Superior temporal gyrus (tissue), 1 donor: ENCODE measurements at regions not wholly inside any gene's neighbourhood (a gene's known extent, or its start where the extent isn't known, plus 50 kb on each side); places are given as distances from the start of the nearest gene placed in this dataset.
"Not testable (repeated sequence)": the region's sequence is repeated elsewhere in the genome, so short reads cannot be mapped to it uniquely, and the experiment has no call there.

Source experiments
- DNase-seq: peaks from one replicate; pipeline ENCODE4 v3.0.0-alpha.2; 2016; ENCODE audit errors: extremely low spot score

DNA sequence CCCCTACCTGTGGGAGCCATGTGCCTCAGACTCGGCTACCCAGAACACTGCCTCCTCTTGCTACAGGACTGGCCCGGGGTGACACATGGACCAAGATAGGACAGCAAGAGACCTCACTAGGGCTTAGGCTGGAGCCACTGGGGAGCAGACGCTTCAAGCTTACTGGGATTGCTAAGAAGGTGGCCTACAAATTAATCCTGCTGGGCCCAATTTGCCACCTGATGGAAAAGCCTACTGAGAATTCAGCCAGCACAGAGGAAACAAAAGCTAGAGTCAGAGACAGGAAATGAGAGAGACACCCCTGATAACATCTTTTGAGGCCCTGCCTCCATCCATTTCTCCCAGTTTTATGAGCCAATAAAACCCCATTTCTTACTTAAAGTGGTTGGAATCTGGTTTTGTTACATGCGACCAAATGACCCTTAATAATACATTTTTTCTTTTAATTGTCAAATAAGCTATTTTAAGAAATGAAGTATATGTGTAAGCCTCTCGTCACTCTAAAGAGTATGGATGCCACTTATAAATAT, 282.1 kb downstream of the CXCL12 start:
- no peak for DNase-seq

DNA sequence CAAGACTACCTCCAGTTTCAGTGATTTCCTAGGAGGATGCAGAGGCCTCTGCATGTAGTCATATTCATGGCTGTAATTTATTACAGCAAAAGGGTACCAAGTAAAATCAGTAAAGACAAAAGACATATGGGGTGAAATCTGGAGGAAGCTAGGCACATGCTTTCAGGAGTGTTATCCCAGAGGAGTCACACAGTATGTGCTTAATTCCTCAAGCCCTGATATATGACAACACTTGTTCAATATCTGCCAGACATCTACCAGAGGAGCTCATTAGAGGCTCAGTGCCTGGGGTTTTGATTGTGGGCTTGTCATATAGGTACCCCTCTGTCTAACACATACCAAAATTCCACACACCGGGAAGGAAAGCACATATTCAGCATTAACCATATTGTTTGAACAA, 283.8 kb downstream of the CXCL12 start:
- no peak for DNase-seq

DNA sequence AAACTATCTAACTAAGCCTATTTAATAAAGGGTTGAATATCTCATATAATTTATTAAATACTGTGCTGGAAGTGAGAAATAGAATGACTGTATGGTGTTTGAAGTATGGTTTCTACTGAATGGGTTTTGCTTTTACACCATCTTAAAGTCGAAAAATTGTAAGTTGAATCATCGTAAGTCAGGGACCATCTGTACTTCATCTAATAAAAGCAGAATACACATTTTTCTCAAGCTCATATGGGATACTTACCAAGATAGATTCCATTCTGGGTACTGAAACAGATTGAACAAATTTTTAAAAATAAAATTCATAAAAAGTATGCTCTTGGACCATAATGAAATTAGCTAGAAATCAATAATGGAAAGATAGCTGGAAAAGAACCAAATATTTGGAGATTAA, 285.4 kb downstream of the CXCL12 start:
- DNase-seq = no peak

DNA sequence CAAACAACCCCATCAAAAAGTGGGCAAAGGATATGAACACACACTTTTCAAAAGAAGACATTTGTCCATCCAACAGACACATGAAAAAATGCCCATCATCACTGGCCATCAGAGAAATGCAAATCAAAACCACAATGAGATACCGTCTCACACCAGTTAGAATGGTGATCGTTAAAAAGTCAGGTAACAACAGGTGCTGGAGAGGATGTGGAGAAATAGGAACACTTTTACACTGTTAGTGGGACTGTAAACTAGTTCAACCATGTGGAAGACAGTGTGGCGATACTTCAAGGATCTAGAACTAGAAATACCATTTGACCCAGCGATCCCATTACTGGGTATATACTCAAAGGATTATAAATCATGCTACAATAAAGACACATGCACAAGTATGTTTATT, 288.7 kb downstream of the CXCL12 start:
- not testable (repeated sequence) for DNase-seq

DNA sequence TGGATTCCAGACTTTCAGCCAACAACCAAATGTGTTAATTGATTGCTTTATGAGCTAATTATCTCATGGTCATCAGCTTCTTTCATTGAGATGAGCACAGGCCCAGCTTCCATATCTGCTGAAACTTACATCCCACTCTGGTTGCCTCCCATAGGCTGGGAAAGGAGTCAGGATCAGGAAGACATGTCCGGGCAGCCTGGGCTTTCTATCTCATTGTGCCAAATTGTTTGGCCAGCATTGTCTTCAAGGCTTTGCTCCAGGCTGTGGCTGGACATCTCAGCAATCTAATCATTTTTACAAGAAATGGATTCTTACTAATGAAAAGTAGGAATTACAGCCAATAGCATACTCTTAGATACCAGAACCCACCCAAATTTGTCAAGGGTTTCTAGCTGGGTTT, 295.2 kb downstream of the CXCL12 start:
- no peak for DNase-seq

DNA sequence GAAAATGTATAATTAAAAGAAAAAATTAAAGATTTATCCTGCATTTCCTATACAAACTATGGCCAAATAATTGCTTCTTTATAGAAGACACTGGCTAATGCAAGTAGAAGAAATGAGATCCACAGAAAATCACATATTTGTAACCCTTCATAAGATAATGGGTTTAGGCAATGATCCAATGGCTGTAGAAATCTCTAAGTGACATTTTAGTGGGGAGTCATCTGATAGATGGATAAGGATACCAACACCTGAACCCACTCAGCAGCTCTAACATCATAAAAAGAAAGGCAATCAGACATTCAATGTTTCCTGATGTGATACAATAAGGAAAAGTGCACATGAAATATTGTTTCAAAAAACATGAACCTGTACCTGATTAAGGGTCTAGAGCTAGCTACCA, 297.5 kb downstream of the CXCL12 start:
- no peak for DNase-seq

DNA sequence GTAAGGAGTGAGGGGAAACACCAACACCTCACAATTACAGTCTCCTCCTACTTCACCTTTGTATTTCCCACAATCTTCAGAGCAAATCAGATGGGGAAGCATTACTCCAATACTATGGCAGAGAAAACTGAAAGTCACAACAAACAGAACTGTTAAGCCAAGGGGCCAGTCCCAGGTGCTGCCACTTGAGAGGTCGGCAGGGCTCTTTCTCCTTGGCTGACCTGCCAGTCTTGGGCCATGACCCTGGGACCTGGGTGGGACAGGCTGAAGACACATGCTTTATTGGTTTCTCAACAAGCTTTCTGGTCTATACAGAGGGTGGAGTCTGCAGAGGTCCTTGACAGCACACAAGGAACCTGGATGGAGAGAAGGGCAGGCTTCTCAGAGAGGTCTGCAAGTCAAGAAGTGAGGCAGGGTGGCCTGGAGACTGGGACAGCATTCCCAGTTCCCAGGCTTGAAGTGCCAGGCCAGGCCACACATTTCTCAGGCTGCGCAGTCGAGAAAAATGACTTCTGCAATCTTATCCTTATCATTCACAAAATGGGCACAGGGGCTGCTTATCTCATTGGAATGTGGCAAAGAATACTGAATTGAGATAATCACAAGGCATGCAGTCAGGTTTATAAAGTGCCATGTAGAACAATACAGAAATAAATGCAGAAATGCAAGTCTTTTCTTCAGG, 301.0 kb downstream of the CXCL12 start:
- DNase-seq = no peak

DNA sequence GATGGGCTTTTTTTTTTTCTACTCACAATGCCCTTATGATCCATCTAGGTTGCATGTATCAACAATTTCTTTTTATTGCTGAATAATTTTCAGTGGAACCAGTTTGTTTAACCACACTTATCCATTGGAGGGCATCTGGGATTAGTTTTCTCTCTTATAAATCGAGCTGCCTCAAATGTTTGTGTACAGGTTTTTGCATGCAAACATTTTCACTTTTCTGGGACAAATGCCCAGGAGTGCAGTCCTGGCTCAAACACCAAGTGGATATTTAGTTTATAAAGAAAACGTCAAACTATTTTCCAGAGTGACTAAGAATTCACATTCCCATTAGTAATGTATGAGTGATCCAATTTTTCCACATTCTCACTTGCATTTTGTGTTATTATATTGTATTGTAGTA, 313.4 kb downstream of the CXCL12 start:
- no peak for DNase-seq

DNA sequence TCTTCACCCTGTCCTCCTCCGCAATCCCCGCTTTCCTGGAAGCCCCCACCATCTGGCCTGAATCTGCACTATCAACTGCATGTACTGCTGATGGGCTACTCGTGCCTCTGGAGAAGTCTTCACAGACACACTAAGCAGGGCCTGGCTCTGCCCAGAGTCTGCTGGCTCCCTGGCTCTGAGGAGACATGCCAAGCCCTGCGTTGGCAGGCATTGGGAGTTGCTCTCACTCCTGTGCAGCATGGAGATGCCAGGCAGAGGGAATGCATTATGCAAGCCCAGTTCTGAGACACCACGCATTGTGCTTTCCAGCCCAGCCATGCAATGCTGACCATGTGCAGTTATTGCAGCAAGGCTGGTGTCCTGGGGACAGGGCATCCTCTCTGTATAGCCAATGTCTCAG, 314.6 kb downstream of the CXCL12 start:
- no peak for DNase-seq

DNA sequence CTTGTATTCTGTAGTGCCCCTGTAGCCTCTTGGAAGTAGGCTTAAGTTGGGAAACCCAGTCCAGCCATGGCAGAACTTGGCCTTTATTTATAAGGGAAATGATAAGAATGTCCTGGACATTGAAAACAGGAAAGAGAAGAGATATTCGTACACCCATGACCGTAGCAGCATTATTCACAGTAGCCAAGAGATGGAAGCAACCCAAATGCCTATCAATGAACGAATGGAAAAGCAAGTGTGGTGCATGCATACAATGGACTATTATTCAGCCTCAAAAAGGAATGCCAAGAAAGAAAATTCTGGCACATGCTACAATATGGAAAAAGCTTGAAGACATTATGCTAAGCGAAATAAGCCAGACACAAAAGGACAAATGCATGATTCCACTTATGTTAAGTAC, 315.3 kb downstream of the CXCL12 start:
- peak; percentile 45 for DNase-seq

DNA sequence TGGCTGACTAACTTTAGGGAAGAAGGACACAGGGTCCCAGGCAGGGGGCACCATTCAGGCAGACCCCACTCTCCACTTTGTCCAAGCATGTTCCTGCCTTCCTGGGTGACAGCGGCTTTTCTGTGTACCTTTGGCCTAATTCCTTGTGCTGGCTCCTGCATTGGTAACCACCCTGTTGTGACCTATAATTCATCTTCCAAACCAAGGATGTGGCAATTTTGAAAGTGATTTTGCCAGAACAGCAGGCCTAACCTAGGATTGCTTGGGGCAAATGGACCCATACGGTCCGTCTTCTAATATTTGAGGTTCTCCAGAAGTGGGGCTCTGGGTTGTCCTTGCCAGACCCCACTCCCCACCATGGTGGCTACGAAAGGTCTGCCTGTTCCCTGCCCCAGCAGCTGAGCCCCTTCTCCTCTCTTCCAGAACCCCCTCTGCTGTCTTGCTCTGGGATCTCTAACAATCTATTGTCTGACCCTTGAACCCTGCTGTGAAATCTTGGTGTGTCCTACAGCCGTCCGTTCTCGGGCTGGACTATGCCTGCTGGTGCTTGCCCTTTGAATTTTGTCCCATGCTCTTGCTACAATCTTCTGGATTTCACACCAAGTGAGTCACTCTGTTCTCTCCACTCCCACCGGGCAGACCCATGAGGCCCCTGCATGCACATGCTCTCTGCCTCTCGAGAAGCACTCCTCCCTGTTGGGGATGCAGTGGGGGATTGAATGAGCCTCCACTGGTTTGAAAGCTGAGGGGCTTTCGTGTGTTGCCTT, 316.0 kb downstream of the CXCL12 start:
- DNase-seq = no peak

DNA sequence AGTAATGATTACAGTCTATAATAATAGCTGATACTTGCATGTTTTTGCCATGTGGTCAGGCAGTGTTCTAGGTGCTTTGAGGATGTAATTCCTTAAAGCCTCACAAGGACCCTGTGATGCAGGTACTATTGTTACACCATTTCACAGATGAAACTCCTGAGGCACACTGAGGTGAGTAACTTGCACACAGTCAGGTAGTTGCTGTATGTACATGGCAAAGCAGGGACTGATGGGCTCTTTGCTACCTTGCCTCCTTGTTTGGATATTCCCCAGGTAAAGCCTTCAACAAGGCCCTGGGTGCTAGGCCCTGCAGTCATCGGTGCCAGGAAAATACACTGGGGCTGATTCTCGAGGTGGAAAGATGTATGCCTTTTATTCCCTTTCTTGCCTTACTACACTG, 317.5 kb downstream of the CXCL12 start:
- DNase-seq = no peak

DNA sequence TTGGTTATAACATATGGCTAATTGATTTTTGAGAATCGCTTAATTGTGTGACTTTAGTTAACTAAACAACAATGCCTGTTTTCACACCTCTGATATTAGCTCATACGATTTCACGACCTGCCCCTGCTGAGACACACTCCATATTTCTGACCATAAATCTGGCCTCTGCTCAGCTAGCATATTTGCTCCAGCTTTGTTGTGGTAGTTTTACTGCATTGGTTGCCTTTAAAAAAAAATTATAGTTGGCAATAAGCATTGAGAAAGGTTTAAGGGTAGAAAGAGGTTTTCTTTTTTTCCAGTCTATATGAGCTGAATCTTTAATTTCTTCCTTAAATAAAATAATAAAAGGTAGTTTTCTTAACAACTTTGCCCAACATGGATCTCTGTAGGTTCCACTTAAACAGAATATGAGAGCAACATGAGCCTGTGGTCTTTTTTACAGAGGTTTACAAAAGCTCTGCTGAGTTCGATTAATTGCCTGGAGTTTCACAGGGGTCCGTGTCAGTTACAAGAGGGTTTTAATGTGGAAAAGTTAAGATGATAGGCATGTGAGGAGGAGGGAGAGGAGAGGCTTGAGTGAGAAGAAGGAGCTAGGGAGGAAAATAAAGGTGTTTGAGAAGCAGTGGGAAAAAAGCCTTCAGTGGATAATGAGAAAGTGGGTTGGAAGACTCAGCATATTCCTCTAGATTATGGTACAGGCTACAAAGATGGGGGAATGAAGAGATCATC, 318.2 kb downstream of the CXCL12 start:
- DNase-seq = no peak

DNA sequence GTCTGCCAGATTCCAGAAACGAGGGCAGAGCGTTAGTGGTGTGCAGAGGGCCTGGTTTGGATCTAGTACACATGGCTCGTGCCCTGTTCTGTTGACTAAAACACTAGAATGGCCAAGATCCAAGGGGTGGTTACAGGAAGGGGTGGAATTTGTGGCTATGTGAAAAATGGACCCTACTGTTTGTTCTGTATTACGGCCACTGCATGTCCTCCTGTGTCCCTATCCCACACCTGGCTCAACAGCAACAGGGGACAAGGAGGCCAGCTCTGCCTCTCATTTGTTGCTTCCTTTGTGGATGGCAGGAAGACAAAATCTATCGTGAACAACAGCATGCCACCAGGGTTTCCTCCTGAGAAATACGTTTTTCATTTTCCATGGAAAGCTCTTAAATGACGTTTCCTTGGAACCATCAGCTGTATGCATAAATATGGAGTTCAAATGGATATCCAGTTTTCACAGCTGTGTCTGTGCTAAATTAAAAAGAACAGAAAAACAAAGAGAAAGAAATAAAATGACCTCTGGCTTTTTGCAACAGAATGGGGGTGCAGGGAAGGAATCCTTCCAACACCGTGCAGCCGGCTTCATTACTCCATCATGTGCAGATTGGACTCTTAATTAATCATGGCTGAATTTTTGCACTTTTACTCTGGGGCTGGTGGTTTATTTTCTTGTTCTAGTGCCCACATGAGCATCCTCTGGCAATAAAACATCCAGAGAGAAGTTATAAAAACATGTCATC, 318.9 kb downstream of the CXCL12 start:
- no peak for DNase-seq

DNA sequence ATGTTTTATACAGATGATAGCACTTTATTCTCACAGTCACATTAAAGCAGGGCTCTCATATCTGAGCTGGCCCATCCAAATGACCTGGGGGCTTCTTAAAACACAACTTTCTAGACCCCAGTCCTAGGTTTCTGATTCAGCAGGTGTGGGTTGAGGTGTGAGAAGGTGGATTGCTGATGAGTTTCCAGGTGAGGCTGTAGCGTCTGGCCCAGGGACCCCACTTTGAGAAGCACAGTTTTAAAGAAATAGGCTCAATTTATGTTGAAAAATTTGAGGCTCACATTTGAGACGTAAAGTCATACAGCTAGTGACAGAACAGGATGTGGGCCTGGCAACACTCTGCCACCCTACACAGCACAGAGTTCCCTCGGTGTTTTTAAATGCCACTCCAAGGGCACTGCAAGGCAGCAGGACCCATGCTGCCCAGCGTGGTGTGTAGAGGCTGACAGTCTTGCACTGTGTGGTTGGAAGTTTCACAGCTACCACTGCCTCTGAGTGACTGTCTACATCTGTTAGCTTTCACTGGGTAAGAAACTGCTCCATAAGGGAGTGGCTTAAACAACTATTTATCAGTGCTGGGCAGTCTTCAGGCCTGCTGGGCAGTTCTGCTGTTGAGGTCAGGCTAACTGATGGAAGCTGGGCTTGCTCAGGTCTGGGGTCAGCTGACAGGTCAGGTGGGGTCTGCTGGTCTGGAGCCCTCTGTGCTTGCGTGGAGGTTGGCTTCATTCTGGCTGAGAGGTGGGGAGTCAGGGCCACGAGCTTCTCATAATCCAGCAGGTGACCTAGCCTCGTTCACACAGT, 319.7 kb downstream of the CXCL12 start:
- no peak for DNase-seq

DNA sequence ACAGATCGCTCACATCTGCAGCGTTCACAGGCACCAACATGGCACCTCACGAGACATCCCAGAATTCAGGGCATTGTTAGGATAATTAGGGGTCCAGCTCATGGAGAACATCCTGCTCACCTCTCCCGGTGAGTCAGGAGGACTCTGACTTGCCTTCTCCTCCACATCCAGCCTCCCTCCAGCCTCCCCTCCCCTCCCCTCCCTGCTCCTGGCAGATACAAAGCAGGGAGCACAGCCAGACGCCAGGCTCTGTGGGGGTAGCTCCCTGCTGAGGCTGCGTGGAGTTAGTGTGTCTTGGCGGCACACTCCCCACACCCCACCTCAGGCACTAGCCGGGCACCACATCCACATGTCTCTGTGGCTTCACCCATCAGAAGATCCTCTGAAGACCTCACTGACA, 320.6 kb downstream of the CXCL12 start:
- no peak for DNase-seq

DNA sequence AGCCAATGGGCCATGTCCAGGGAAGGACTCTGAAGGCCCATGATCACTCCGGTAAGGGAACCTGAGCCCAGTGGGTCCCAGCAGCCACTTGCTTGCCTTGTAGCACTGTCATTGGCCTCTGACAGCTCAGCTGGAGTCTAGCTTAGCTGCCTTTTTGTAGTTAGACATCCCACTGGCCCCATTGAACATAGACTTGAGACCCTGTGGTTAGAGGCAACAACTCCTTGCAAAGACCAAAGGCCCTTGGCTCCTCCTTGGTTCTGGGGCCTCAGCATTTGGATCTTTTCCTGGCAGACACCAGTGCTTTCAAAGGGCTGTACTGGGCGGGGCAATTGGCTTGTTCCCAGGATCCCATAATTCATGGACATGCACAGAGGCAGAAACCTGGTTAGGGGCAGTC, 321.2 kb downstream of the CXCL12 start:
- no peak for DNase-seq

DNA sequence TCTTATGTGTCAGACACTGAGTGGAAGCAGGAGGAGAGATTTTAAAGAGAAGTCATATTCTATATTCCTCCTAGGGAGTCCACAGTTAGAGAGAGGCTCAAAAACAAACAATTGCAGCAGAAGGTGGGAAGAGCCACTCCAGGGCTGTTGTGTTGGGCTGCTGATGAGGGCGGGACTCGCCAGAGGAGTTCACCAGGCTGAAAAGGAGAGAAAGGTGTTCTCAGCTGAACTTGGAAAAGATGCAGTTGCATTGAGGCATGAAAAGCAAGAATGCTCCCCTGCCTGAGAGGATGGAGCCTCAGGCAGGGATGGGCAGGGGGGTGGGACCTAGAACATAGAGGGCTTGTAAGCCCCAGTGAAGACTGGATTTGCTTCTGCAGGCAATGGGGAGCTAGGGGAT, 324.2 kb downstream of the CXCL12 start:
- no peak for DNase-seq

DNA sequence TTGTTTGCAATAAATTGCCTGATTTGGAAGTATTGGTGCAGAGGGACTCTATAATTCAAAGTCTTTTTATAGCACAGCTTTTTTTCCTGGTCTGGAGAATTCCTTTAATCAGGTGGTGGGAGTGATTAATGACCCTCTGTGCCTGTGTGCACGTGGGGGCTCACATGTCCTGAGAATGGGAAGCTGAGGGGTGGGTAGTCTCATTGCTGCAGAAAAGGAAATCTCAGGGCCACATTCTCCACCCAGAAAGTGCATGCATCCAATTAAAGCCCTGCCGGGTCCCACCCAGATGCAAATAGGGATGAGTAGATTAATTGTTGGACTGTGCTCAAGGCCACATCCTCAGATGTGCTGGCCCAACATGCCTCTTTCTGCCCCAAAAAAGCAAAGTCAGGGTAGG, 324.7 kb downstream of the CXCL12 start:
- DNase-seq = no peak

DNA sequence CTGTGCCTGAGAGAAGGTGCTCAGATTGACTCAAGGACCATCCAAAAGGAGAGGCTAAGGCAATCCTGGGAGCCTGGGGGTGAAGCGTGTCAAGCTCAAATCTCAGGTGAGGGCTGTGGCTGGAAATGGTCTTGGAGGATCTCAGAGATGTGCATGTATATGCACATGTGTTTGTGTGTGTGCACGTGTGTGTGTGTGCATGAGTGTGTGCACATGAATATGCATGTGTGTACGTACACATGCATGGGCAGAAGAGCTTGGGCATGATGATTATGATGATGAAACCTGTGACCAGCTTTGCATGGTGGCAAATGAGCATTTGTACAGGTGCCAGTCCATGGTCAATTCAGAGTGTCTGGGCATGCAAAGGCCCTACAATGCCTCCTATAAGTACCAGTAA, 326.6 kb downstream of the CXCL12 start:
- no peak for DNase-seq
